ENCODE measurements at regions not wholly inside any gene's neighbourhood (a gene's known extent, or its start where the extent isn't known, plus 50 kb on each side); places are given as distances from the start of the nearest gene placed in this dataset.

- DNase-seq = no peak
Observed at GRCh38 chr5:74321326-74321725, 319.2 kb downstream of the ENC1 start.

DNA sequence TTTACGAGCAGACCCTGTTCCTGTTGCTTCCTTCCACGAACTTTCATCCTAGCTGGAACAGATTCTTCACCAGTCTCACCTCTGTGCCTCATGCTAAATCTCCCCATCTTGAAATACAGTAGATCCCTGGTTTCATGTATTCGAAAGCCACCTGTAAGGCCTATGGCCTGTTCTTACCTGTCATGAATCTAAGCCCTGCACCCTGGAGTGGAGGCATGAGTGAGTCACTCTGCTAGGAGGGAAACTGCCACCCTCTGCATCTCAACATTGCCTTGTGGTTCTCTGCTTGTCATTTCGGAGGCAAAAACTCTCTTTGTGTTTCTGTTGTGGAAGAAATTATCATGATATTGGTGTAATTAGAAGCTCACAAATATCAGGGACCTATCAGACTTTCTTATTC lies 320.0 kb downstream of the ENC1 start:
- DNase-seq = no peak

DNA sequence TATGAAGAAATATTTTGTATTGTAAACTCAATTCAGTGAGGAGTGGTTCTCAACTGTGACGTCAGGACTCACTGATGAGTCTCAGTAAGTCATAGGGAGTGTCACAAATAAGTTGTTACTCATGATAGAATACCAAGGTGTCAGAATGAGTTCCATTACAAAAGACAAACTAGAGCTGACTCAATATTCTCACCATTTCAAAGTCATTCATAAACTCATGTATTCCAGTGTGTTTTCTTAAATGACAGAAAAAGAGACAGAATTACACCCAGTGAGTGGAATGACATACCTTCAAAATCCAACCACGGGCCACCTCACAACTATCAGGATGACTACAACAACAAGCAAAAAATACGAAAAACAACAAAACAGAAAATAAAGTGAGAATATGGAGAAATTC lies 321.5 kb downstream of the ENC1 start:
- no peak for DNase-seq

GRCh38 chr5:74316064-74316603 lies 324.4 kb downstream of the ENC1 start:
- peak in 3 of 51 donors; percentile 1 to 34 (median 3) for DNase-seq

- DNase-seq = no peak
Observed at GRCh38 chr5:74314906-74315305, 325.6 kb downstream of the ENC1 start.

- no peak for DNase-seq
Observed at GRCh38 chr5:74313896-74314295, 326.6 kb downstream of the ENC1 start.

- no peak for DNase-seq
Observed at GRCh38 chr5:74312746-74313145, 327.8 kb downstream of the ENC1 start.

- DNase-seq = no peak
Observed at GRCh38 chr5:74311961-74312360, 328.6 kb downstream of the ENC1 start.

GRCh38 chr5:74310997-74311930 lies 329.3 kb downstream of the ENC1 start:
- no peak for DNase-seq

GRCh38 chr5:74310386-74310785 lies 330.1 kb downstream of the ENC1 start:
- DNase-seq = no peak

DNA sequence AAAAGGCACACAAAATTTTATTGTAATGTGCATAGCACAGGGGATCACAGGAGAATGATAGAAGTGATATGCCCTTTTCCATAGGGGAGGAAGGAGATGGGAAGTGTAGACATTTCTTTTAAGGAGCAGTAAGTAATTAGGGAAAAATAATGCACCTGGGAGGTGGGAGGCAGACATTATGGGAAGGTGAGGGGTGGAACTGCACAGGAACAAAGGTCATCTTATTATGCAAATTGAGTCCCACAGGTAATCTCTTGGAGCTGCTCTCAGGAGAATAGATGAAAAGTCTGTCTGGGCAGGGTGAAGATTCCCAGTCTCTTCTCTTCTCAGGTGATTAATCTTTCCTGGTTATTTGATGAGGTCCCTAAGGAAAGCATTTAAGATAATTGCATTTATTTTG lies 331.5 kb downstream of the ENC1 start:
- DNase-seq = no peak

DNA sequence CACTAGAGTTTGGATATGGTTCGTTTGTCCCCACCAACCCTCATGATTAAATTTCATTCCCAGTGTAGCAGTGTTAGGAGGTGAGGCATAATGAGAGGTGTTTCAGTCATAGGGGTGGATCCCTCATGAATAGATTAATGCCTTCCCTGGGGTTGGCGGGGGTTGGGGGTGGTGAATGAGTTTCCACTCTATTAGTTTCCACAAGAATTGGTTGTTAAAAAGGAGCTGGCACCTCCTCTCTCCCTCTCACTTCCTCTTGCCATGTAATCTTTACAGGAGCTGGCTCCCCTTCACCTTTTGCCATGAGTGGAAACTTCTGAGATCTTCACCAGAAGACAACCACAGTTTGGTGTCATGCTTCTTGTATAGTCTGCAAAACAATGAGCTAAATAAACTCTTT lies 333.7 kb downstream of the ENC1 start:
- DNase-seq = no peak

- DNase-seq = no peak
Observed at GRCh38 chr5:74304536-74304935, 336.0 kb downstream of the ENC1 start.

GRCh38 chr5:74303578-74303977 lies 336.9 kb downstream of the ENC1 start:
- DNase-seq = no peak

DNA sequence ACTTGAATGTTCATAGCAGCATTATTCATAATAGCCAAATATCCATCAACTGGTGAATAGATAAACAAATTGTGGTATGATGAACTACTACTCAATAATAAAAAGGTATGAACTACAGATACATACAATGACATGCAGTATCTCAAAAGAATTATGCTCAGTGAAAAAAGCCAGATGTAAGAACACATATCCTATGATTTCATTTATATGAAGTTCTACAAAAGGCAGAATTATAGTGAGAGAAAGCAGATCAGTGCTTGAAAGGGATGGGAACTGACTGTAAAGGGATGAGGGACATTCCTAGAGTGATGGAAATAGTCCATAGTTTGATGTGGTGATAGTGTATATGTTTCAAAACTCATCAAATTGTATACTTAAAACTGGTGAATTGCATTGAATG lies 339.0 kb downstream of the ENC1 start:
- no peak for DNase-seq

DNA sequence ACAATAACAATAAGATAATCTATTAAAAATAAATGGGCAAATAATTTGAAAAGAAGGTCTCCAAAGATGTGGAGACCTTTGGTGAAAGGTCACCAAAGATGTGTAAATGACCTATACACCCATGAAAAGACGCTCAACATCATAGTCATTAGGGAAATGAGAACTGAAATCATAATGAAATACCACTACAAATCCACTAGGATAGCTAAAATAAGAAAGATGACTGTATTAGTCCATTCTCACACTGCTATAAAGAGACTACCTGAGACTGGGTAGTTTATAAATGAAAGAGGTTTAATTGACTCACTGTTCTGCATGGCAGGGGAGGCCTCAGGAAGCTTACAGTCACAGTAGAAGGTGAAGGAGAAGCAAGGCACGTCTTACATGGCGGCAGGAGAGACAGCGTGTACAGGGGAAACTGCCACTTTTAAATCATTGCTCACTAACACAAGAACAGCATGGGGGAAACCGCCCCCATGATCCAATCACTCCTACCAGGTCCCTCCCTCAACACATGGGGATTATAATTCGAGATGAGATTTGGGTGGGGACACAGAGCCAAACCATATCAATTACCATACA lies 339.6 kb downstream of the ENC1 start:
- no peak for DNase-seq

- DNase-seq = no peak
Observed at GRCh38 chr5:74299833-74300232, 340.7 kb downstream of the ENC1 start.

DNA sequence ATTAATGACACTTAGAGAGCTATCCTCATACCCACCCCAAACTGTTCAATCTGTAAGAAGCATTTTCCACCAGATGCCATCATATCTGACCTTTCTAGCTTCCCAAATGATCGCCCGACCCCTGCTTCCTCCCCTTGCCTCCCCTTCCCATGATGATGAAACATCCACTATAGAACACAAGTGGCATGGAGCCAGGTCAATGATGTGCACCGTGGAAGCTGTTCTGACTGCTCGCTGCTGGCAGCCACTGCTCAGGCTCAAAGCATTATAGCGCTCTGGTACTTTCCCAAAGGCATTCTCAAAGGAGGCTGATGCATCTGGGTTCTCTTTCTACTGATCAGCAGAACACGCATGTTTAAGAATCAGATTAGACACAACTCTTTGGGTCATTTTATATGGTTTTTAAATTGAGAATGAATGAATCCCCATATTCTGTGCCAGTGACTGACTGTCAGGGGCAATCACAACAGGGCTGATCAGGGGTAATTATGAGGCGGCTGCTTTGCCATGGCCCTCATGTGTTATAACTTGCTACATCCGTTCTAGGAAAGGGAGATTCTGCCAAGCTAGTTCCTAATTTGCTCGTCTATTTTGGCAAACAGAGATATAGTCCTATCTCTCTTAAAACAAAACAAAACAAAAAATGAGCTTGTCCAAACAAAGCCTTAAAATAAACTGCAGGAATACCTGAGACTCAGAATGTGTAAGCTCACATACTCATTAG lies 343.7 kb downstream of the ENC1 start:
- DNase-seq = no peak

DNA sequence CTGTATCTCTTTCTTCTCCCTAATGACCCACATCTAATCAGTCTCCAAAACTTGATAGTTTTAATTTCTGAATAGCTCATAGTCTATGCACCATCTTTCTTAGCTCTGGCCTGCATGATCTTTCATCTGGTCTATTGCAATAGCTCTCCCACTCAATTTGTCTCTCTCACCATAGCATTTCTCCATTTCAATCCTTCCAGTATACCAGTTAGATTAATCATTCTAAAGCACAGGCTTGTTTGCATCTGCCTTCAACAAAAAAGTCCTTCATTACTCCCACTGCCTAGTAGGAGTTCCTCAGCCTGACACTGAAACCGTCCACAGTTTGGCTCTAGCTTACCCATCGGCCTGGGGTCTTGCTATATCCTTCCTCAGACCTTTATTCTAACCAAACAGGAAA lies 344.9 kb downstream of the ENC1 start:
- DNase-seq = no peak

DNA sequence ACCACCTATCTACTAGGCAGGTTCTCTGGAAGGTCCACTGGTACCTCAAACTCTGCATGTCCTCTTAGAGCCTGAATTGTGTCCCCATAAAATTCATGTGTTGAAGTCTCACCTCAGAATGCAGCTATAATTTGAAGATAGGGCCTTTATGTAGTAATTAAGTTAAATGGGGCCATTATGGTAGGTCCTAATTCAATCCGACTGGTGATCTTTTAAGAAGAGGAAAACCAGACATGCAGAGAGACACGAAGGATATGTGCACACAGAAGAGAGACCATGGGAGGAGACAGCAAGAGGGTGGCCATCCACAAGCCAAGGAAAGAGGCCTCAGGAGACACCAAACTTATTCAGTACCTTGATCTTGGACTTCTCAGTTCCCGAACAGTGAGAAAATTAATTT lies 345.4 kb downstream of the ENC1 start:
- DNase-seq = no peak

GRCh38 chr5:74294231-74294705 lies 346.3 kb downstream of the ENC1 start:
- peak in 12 of 51 donors; percentile 4 to 67 (median 12) for DNase-seq

GRCh38 chr5:74293182-74293581 lies 347.3 kb downstream of the ENC1 start:
- DNase-seq = peak in 1 of 51 donors; percentile 0

All from hypothalamus (tissue), 51 donors.